Stomach (tissue), 4 donors: ENCODE measurements at regions not wholly inside any gene's neighbourhood (a gene's known extent, or its start where the extent isn't known, plus 50 kb on each side); places are given as distances from the start of the nearest gene placed in this dataset.

Experiments used
- EP300 ChIP-seq: sonication (generic); formaldehyde crosslinking; IDR thresholded peaks from one replicate; pipeline ENCODE4 v1.6.1; 2017; ENCODE audit warnings: antibody characterized with exemption
- POLR2A ChIP-seq, 4 donors: fragments of 450-650 bp; IDR thresholded peaks; one replicate each; pipeline ENCODE4 v1.6.1; 2016; ENCODE audit warnings: antibody characterized with exemption in 4 of 4, control low read depth in 2 of 4, mild to moderate bottlenecking in 1 of 4, moderate library complexity in 1 of 4
- POLR2AphosphoS5 ChIP-seq, 3 donors: sonication (generic); formaldehyde crosslinking; IDR thresholded peaks; one replicate each; pipeline ENCODE4 v1.6.1; 2016; ENCODE audit warnings: antibody characterized with exemption in 3 of 3
- TF ChIP-seq, protein P1 (sequence below), 7 experiments: fragments of 450-650 bp in 4 of 7; fragments of 200-600 bp in 3 of 7; sonication (generic) in 3 of 7; IDR thresholded peaks; one replicate each; pipeline ENCODE4 v1.5.1; 2016 to 2019; ENCODE audit warnings: antibody characterized with exemption in 7 of 7, control low read depth in 2 of 7, mild to moderate bottlenecking in 1 of 7

DNA sequence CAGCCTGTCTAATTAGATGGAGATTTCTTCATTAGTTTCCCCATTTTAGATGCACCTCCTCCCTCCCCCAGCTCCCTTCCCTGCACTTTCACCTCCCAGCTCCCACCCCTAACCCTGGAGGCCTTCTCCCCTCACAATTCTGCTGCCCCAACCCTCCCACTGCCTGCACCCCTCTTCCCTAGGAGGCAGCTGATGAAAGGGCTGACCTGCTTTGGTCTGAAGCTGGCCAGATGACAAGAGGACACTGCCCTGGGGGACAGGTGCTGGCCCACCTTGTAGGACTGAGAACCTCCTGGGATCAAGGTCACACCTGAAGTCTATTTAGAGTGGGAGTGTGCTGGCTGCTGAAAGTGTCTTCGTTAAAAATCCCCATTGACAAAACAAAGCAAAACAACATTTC is 259.4 kb downstream of the TLE3 start:
- TF ChIP-seq POLR2A (IDR thresholded peaks at IDR 0.05): no peak
- TF ChIP-seq, protein P1, sequence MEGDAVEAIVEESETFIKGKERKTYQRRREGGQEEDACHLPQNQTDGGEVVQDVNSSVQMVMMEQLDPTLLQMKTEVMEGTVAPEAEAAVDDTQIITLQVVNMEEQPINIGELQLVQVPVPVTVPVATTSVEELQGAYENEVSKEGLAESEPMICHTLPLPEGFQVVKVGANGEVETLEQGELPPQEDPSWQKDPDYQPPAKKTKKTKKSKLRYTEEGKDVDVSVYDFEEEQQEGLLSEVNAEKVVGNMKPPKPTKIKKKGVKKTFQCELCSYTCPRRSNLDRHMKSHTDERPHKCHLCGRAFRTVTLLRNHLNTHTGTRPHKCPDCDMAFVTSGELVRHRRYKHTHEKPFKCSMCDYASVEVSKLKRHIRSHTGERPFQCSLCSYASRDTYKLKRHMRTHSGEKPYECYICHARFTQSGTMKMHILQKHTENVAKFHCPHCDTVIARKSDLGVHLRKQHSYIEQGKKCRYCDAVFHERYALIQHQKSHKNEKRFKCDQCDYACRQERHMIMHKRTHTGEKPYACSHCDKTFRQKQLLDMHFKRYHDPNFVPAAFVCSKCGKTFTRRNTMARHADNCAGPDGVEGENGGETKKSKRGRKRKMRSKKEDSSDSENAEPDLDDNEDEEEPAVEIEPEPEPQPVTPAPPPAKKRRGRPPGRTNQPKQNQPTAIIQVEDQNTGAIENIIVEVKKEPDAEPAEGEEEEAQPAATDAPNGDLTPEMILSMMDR (IDR thresholded peaks at IDR 0.05): no peak
- no peak for TF ChIP-seq EP300
- TF ChIP-seq POLR2AphosphoS5 (IDR thresholded peaks at IDR 0.05): no peak
